A549 (cell line): ENCODE measurements at regions not wholly inside any gene's neighbourhood (a gene's known extent, or its start where the extent isn't known, plus 50 kb on each side); places are given as distances from the start of the nearest gene placed in this dataset.

Experiments used
- CTCF ChIP-seq: fragments of >200 bp; sonication (Bioruptor Twin); formaldehyde crosslinking; IDR thresholded peaks from 3 replicates; pipeline ENCODE4 v1.5.1; 2016
- EP300 ChIP-seq, 2 experiments: fragments of >200 bp; sonication (Bioruptor Twin); formaldehyde crosslinking; IDR thresholded peaks; 2 replicates in 1 of 2; 3 replicates in 1 of 2; pipeline ENCODE4 v1.6.1; 2016 to 2017
- GATA3 ChIP-seq: IDR thresholded peaks from 2 replicates; pipeline ENCODE4 v1.6.1; 2012; ENCODE audit warnings: borderline replicate concordance
- HDAC2 ChIP-seq: fragments of 200-600 bp; sonication (generic); IDR thresholded peaks from 2 replicates; pipeline ENCODE4 v1.6.1; 2016
- HOXA7 ChIP-seq: fragments of 250-450 bp; sonication (Bioruptor Pico); IDR thresholded peaks from 2 replicates; pipeline ENCODE4 v1.5.0; 2020; ENCODE audit warnings: mild to moderate bottlenecking, moderate library complexity
- HOXB13 ChIP-seq: fragments of 250-450 bp; sonication (Bioruptor Pico); IDR thresholded peaks from 2 replicates; pipeline ENCODE4 v1.5.0; 2020; ENCODE audit warnings: low read depth, mild to moderate bottlenecking, moderate library complexity
- JUN ChIP-seq, 2 experiments: fragments of >200 bp; sonication (Bioruptor Twin); formaldehyde crosslinking; IDR thresholded peaks; 2 replicates in 1 of 2; 3 replicates in 1 of 2; pipeline ENCODE4 v1.6.1; 2016 to 2017
- POLR2A ChIP-seq: IDR thresholded peaks from 2 replicates; pipeline ENCODE4 v1.6.1; 2012; ENCODE audit warnings: mild to moderate bottlenecking, low read length
- POLR2AphosphoS2 ChIP-seq: conservative IDR thresholded peaks from 2 replicates; pipeline ENCODE4 v1.6.1; 2012; ENCODE audit warnings: low read length, improper control_type of control experiment, inconsistent platforms
- RFX5 ChIP-seq: fragments of 450-650 bp; IDR thresholded peaks from 2 replicates; pipeline ENCODE4 v1.7.1; 2014; ENCODE audit warnings: antibody characterized with exemption, mild to moderate bottlenecking, moderate library complexity
- TF ChIP-seq, protein P1 (sequence below): IDR thresholded peaks from 2 replicates; pipeline ENCODE4 v1.6.1; 2012

GRCh38 chr17:74153456-74153810 lies 50.0 kb upstream of the RPL38 start:
- TF ChIP-seq POLR2A (no peak), HOXB13 (no peak), GATA3 (no peak), CTCF (no peak), POLR2AphosphoS2 (no peak), HOXA7 (no peak), RFX5 (no peak), JUN (IDR thresholded peaks at IDR 0.05) (no peak), HDAC2 (no peak), EP300 (IDR thresholded peaks at IDR 0.05) (no peak)
- TF ChIP-seq, protein P1, sequence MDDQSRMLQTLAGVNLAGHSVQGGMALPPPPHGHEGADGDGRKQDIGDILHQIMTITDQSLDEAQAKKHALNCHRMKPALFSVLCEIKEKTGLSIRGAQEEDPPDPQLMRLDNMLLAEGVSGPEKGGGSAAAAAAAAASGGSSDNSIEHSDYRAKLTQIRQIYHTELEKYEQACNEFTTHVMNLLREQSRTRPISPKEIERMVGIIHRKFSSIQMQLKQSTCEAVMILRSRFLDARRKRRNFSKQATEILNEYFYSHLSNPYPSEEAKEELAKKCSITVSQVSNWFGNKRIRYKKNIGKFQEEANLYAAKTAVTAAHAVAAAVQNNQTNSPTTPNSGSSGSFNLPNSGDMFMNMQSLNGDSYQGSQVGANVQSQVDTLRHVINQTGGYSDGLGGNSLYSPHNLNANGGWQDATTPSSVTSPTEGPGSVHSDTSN = no peak
